ENCODE measurements at regions not wholly inside any gene's neighbourhood (a gene's known extent, or its start where the extent isn't known, plus 50 kb on each side); places are given as distances from the start of the nearest gene placed in this dataset.

DNA sequence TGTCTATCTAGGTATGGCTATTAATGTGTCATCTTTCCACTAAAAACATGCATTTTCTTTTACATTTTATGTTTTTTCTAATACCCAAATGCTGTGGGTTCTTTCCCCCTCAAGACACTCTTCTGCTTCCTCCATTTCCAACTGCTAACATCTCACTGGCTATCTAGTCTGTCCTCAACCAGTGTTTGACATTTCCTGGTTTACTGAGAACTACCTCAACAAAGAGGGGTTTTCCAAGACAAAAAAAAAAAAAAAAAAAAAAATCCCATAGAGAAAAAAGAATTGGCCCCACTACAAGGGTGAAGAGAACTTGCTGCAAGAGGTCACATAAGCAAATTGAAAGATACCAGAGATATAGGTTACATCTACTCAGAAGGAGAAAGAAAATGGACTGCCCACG is 359.7 kb downstream of the CRPPA start:
- H3K27ac ChIP-seq, result no peak overlapping the region
- TF ChIP-seq, protein P1, sequence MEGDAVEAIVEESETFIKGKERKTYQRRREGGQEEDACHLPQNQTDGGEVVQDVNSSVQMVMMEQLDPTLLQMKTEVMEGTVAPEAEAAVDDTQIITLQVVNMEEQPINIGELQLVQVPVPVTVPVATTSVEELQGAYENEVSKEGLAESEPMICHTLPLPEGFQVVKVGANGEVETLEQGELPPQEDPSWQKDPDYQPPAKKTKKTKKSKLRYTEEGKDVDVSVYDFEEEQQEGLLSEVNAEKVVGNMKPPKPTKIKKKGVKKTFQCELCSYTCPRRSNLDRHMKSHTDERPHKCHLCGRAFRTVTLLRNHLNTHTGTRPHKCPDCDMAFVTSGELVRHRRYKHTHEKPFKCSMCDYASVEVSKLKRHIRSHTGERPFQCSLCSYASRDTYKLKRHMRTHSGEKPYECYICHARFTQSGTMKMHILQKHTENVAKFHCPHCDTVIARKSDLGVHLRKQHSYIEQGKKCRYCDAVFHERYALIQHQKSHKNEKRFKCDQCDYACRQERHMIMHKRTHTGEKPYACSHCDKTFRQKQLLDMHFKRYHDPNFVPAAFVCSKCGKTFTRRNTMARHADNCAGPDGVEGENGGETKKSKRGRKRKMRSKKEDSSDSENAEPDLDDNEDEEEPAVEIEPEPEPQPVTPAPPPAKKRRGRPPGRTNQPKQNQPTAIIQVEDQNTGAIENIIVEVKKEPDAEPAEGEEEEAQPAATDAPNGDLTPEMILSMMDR (IDR thresholded peaks at IDR 0.05; ENCODE audit: low read depth, low read length), result no peak
- no peak overlapping the region for H3K4me3 ChIP-seq
- no peaks in the 10 kb centered on the region for H3K27me3 ChIP-seq
- H3K4me1 ChIP-seq (ENCODE audit: low read depth), result peaks cover 8% of the 10 kb centered on the region
- no peak for DNase-seq (ENCODE audit: low read depth in 1 of 2, low spot score in 1 of 2)
- no peaks in the 10 kb centered on the region for H3K9me3 ChIP-seq (ENCODE audit: low read depth)
- no peaks in the 10 kb centered on the region for H3K36me3 ChIP-seq

DNA sequence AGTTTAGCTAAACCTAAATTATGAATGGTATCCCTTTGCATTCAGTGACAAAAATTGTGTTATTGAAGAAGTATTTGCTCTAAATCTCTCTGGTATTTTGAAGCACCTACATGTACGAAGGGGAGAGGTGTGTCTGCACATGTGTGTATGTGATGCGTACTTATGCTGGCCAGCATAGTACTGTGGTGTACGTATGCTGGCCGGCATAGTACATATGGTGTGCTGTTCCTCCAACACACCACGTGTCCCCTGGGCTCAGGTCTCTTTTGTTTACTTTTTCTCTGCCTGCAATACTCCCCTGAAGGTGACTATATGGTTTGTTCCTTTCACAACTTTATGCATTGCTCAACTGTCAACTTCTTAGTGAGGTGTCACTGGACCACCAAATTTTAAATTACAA is 360.3 kb downstream of the CRPPA start:
- Histone ChIP-seq H3K4me1 (ENCODE audit: low read depth) (peaks cover 8% of the 10 kb centered on the region), H3K4me3 (no peak overlapping the region), H3K9me3 (ENCODE audit: low read depth) (no peaks in the 10 kb centered on the region), H3K27ac (no peak overlapping the region), H3K27me3 (no peaks in the 10 kb centered on the region), H3K36me3 (no peaks in the 10 kb centered on the region)
- no peak for DNase-seq (ENCODE audit: low read depth in 1 of 2, low spot score in 1 of 2)
- TF ChIP-seq, protein P1 (IDR thresholded peaks at IDR 0.05; ENCODE audit: low read depth, low read length), result no peak

DNA sequence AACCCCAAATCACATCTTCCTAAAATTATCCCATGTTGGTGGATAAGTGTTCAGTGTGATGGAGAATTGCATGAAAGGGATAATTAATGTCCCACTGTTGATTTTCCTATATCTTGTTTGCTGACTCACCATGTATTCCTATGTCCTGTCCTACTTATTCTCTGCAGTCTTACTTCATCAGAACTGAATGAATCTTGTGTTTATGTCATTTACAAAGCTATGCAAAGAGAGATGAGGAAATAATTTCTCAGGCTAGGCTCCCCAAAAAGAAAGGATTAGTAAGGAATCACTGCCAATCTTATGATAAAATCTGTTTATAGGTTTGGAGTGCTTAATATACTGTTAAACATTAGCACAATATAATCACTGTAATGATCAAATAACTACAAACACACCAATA is 360.8 kb downstream of the CRPPA start:
- TF ChIP-seq, protein P1 (IDR thresholded peaks at IDR 0.05; ENCODE audit: low read depth, low read length), result no peak
- no peaks in the 10 kb centered on the region for H3K27me3 ChIP-seq
- no peaks in the 10 kb centered on the region for H3K9me3 ChIP-seq (ENCODE audit: low read depth)

DNA sequence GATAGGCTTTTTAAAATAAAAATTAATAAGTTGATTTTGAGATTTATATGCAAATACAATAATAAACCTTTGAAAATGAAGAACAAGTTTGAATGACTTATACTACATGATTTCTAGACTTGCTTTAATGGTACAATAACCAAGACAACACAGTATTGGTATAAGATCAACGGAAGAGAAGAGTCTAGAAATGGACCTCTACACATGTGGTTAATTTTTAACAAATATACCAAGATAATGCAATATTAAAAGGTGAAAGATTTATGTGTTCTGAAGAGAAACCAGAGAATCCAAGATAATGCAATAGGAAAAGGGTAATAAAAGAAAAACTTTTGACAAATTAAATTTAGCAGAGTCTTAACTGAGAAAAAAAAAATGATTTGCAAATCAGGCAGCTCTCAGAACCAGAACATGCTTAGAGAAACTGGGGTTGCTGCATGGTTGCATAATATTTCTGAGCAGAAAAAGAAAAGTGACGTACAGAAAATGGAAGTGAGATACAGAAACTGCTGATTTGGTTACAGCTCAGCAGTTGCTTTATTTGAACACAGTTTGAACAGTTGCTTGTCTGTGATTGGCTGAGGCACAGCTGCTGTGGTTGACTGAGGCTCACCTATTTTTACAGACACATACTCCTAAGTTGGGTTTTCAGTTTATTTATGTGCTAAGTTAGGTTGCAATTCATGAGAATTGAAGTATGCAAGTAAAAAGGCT is 365.9 kb downstream of the CRPPA start:
- TF ChIP-seq, protein P1 (IDR thresholded peaks at IDR 0.05; ENCODE audit: low read depth, low read length), result no peak
- no peaks in the 10 kb centered on the region for H3K9me3 ChIP-seq (ENCODE audit: low read depth)
- H3K4me1 ChIP-seq (ENCODE audit: low read depth), result peaks cover 8% of the 10 kb centered on the region
- DNase-seq (ENCODE audit: low read depth in 1 of 2, low spot score in 1 of 2), result peak in 1 of 2 donors; percentile 35
- no peak overlapping the region for H3K4me3 ChIP-seq
- no peaks in the 10 kb centered on the region for H3K27me3 ChIP-seq
- H3K27ac ChIP-seq, result no peak overlapping the region
- H3K36me3 ChIP-seq, result no peaks in the 10 kb centered on the region

More for the DNA sequence above, 360.8 kb downstream of the CRPPA start:
- no peak overlapping the region for H3K4me3 ChIP-seq
- H3K4me1 ChIP-seq (ENCODE audit: low read depth), result peaks cover 8% of the 10 kb centered on the region
- no peaks in the 10 kb centered on the region for H3K36me3 ChIP-seq
- H3K27ac ChIP-seq, result no peak overlapping the region
- DNase-seq (ENCODE audit: low read depth in 1 of 2, low spot score in 1 of 2), result no peak

DNA sequence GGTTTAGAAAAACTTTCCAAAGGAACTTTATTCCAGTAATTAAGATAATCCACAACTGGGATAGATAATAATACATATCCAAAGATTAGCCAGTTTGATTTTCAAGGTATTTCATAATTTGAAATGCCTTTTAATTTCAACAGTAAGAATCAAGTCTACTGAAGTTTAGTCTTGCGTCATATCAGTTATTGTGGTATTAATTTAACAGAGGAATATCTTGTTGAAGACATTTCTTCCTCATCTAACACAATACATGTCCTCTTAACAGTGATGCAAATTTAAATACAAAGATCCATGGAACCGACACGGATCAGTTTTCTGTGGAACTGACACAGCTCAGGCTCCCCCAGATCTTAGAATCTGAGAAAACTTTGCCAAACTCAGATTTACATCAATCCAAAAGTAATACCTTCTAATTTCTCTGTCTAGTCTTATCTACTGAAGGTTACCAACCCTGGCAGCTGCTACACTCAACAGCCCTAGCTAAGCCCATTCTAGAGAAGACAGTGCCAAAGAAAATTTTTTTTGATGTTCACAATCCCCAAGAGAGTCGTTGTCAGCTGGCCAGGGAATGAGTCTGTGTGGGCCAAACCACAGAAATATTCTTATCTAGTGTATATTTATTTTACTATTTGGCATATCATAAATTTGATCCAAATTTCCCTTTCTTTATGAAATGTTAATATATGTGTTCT is 365.2 kb upstream of the MEOX2 start:
- Histone ChIP-seq H3K4me3 (no peak overlapping the region), H3K36me3 (no peaks in the 10 kb centered on the region), H3K27me3 (no peaks in the 10 kb centered on the region), H3K9me3 (ENCODE audit: low read depth) (no peaks in the 10 kb centered on the region), H3K27ac (no peak overlapping the region), H3K4me1 (ENCODE audit: low read depth) (no peaks in the 10 kb centered on the region)
- peak in 1 of 2 donors; percentile 78 for DNase-seq (ENCODE audit: low read depth in 1 of 2, low spot score in 1 of 2)
- TF ChIP-seq, protein P1 (IDR thresholded peaks at IDR 0.05; ENCODE audit: low read depth, low read length), result no peak
